ENCODE measurements at regions not wholly inside any gene's neighbourhood (a gene's known extent, or its start where the extent isn't known, plus 50 kb on each side); places are given as distances from the start of the nearest gene placed in this dataset.

- TF ChIP-seq, protein P1, sequence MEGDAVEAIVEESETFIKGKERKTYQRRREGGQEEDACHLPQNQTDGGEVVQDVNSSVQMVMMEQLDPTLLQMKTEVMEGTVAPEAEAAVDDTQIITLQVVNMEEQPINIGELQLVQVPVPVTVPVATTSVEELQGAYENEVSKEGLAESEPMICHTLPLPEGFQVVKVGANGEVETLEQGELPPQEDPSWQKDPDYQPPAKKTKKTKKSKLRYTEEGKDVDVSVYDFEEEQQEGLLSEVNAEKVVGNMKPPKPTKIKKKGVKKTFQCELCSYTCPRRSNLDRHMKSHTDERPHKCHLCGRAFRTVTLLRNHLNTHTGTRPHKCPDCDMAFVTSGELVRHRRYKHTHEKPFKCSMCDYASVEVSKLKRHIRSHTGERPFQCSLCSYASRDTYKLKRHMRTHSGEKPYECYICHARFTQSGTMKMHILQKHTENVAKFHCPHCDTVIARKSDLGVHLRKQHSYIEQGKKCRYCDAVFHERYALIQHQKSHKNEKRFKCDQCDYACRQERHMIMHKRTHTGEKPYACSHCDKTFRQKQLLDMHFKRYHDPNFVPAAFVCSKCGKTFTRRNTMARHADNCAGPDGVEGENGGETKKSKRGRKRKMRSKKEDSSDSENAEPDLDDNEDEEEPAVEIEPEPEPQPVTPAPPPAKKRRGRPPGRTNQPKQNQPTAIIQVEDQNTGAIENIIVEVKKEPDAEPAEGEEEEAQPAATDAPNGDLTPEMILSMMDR (IDR thresholded peaks at IDR 0.05; ENCODE audit: control extremely low read depth in 1 of 3, insufficient read depth in 1 of 3, low read depth in 1 of 3, low read length in 3 of 3), result no peak
- no peak for TF ChIP-seq TAF1 (IDR thresholded peaks at IDR 0.05; ENCODE audit: low read depth, low read length)
Observed at GRCh38 chr12:46702581-46703344, 123.0 kb downstream of the SLC38A4 start.
